Cardiac muscle cell (in vitro differentiated cells and primary cell): ENCODE measurements at regions not wholly inside any gene's neighbourhood (a gene's known extent, or its start where the extent isn't known, plus 50 kb on each side); places are given as distances from the start of the nearest gene placed in this dataset.
"Not testable (repeated sequence)": the region's sequence is repeated elsewhere in the genome, so short reads cannot be mapped to it uniquely, and the experiment has no call there.

ENCODE experiments used
- DNase-seq, 2 donors: peaks; one replicate each; pipeline versions ENCODE4 v3.0.0 to v3.0.0-alpha.2; 2010 to 2017; ENCODE audit warnings: low read depth in 1 of 2, low spot score in 1 of 2
- H3K27ac ChIP-seq: fragments of 200-600 bp; sonication (generic); 2 replicates; pipeline ENCODE4 v1.5.1; 2016
- H3K27me3 ChIP-seq: fragments of 200-600 bp; sonication (generic); 2 replicates; pipeline ENCODE4 v1.6.0; 2016; ENCODE audit warnings: control low read depth
- H3K36me3 ChIP-seq: fragments of 200-600 bp; sonication (generic); 2 replicates; pipeline ENCODE4 v1.5.1; 2016; ENCODE audit warnings: control low read depth
- H3K4me1 ChIP-seq: fragments of 200-600 bp; sonication (generic); 2 replicates; pipeline ENCODE4 v1.8.1; 2017; ENCODE audit warnings: low read depth, mild to moderate bottlenecking, mixed run types
- H3K4me3 ChIP-seq: fragments of 200-600 bp; sonication (generic); 2 replicates; pipeline ENCODE4 v1.5.1; 2016; ENCODE audit warnings: mild to moderate bottlenecking
- H3K9me3 ChIP-seq: fragments of 200-600 bp; sonication (generic); 2 replicates; pipeline ENCODE4 v1.5.1; 2017; ENCODE audit warnings: low read depth, mild to moderate bottlenecking, control low read depth
- TF ChIP-seq, protein P1 (sequence below): IDR thresholded peaks from 2 replicates; pipeline ENCODE4 v1.5.1; 2012; ENCODE audit warnings: low read depth, mild to moderate bottlenecking, low read length

DNA sequence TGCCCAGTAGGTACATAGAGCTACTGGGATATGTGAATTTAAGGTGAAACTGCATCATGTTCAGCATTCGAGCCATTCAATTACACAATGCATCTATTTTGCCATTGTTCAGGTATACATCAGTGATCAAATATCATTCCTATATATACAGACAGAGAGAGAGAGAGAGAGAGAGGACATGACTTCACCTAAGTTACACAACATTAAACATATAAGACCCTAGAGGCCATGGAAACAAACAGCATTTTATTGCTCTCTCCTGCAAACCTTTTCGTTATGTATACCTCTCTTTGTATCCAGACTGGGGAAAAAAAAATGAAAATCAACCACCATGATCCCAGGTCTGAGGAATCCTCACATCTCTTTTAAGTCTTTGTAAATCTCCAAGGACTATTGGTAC, 1829.1 kb downstream of the LRRC4C start:
- no peak for DNase-seq
- Histone ChIP-seq H3K27ac (no peak overlapping the region), H3K9me3 (no peaks in the 10 kb centered on the region), H3K4me1 (no peaks in the 10 kb centered on the region), H3K27me3 (no peaks in the 10 kb centered on the region), H3K4me3 (no peak overlapping the region), H3K36me3 (no peaks in the 10 kb centered on the region)
- TF ChIP-seq, protein P1, sequence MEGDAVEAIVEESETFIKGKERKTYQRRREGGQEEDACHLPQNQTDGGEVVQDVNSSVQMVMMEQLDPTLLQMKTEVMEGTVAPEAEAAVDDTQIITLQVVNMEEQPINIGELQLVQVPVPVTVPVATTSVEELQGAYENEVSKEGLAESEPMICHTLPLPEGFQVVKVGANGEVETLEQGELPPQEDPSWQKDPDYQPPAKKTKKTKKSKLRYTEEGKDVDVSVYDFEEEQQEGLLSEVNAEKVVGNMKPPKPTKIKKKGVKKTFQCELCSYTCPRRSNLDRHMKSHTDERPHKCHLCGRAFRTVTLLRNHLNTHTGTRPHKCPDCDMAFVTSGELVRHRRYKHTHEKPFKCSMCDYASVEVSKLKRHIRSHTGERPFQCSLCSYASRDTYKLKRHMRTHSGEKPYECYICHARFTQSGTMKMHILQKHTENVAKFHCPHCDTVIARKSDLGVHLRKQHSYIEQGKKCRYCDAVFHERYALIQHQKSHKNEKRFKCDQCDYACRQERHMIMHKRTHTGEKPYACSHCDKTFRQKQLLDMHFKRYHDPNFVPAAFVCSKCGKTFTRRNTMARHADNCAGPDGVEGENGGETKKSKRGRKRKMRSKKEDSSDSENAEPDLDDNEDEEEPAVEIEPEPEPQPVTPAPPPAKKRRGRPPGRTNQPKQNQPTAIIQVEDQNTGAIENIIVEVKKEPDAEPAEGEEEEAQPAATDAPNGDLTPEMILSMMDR: no peak

DNA sequence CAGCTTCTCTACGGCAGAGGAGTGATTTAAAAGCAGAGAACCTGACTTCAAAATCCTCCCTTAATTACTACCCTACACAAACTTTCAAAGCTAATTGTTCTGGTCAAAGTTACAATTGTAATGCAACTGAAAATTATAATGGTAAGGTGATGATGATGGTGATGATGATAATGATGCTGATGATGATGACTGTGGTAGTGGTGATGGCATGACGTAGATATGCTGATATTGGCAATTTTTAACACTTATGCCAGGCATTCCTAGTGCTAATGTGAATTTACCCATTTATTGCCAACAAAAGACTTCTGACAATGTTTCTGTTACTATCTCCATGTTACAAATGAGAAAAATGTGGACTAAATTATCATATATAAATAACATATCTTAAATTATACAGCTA, 1831.1 kb downstream of the LRRC4C start:
- TF ChIP-seq, protein P1: no peak
- DNase-seq: no peak
- Histone ChIP-seq H3K27me3 (no peaks in the 10 kb centered on the region), H3K9me3 (no peaks in the 10 kb centered on the region), H3K27ac (no peak overlapping the region), H3K4me1 (no peaks in the 10 kb centered on the region), H3K4me3 (no peak overlapping the region), H3K36me3 (no peaks in the 10 kb centered on the region)

DNA sequence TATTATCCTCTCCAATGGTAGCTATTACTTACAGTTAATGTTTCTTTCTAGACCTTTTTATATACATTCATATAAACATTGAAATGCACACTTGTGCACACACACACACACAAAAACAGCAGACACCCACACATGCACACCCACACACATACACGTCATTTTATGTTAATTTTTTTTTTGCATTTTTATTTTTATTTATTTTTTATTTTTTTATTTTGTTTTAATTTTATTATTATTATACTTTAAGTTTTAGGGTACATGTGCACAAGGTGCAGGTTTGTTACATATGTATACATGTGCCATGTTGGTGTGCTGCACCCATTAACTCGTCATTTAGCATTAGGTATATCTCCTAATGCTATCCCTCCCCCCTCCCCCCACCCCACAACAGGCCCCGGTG, 1839.1 kb downstream of the LRRC4C start:
- not testable (repeated sequence) for H3K9me3 ChIP-seq, H3K27ac ChIP-seq, H3K4me1 ChIP-seq, H3K4me3 ChIP-seq, H3K36me3 ChIP-seq, DNase-seq, H3K27me3 ChIP-seq

DNA sequence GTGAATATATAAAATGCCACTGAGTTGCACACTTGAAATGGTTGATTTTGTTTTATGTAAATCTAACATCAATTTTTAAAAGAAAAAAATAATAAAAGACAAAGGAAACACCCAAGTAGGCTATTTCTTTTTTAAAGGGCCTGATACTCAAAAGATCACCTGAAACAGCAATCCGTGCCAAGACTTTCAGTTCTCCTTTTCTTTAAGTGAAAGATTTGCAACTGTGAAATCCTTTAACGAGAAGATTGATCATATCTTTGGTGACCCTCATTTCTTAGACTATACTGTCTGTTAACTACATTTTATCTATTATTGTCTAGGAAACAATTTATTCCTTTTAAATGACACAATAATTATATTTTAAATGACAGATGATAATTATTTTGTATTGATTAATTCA, 1841.5 kb downstream of the LRRC4C start:
- TF ChIP-seq, protein P1: no peak
- no peak for DNase-seq
- Histone ChIP-seq H3K27ac (no peak overlapping the region), H3K27me3 (no peaks in the 10 kb centered on the region), H3K36me3 (no peaks in the 10 kb centered on the region), H3K9me3 (no peaks in the 10 kb centered on the region), H3K4me3 (no peak overlapping the region), H3K4me1 (peaks cover 5% of the 10 kb centered on the region)

DNA sequence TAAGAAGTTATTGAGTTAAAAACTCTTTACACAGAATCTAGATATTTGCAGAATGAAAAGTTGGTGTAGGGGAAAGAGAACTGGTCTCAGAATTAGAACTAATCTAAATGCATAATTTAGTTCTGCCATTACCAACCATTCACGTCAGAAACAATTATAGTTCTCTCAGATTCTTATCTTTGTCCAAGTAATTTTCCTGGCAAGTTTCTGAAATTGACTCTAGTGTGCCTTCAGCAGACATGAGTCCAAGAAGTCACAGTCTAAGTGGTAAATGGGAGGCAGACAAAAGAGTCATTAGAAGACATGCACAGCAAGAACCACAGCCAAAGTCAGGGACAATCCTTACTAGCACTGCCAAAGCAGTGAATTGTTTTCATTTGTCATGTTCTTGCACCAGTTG, 1870.1 kb downstream of the LRRC4C start:
- no peaks in the 10 kb centered on the region for H3K36me3 ChIP-seq
- H3K4me3 ChIP-seq: no peak overlapping the region
- H3K27ac ChIP-seq: no peak overlapping the region
- TF ChIP-seq, protein P1: no peak
- no peaks in the 10 kb centered on the region for H3K27me3 ChIP-seq
- no peaks in the 10 kb centered on the region for H3K9me3 ChIP-seq
- DNase-seq: no peak
- no peaks in the 10 kb centered on the region for H3K4me1 ChIP-seq

DNA sequence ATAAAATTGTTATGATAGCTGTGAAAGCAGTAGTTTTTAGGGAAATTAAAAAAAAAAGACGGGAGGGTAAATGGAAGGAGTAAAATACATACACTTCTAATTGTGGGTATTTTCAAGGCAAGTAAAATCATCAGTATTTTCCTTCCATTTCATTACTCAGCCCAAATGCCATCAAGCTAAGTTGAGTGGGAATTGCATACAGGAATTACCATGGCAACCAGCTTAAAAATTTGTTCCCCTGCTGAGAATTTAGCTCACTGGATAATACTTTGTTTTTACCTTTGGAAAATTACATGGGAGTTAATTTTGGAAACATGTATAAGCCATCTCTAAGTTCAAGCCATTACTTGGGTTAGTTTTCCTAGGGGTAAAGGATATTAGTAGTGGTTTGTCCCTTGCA, 1873.4 kb downstream of the LRRC4C start:
- H3K9me3 ChIP-seq: no peaks in the 10 kb centered on the region
- TF ChIP-seq, protein P1: no peak
- no peak for DNase-seq
- no peak overlapping the region for H3K27ac ChIP-seq
- H3K4me1 ChIP-seq: no peaks in the 10 kb centered on the region
- H3K27me3 ChIP-seq: no peaks in the 10 kb centered on the region
- H3K4me3 ChIP-seq: no peak overlapping the region
- no peaks in the 10 kb centered on the region for H3K36me3 ChIP-seq
